Cardiac fibroblast (primary cell): ENCODE measurements at regions not wholly inside any gene's neighbourhood (a gene's known extent, or its start where the extent isn't known, plus 50 kb on each side); places are given as distances from the start of the nearest gene placed in this dataset.
A peak's percentile ranks its signal among the peaks of the same experiment; 100 is the strongest.

Experiments
- DNase-seq, 2 donors: peaks; one replicate each; pipeline versions ENCODE4 v3.0.0 to v3.0.0-alpha.2; 2010; ENCODE audit warnings: low read depth in 2 of 2
- H3K4me3 ChIP-seq, 2 donors: replicated peaks in 1 of 2; 1 replicate in 1 of 2; 2 replicates in 1 of 2; pipeline ENCODE4 v1.5.1; 2011; ENCODE audit warnings: low read depth in 2 of 2, low read length in 2 of 2, mild to moderate bottlenecking in 2 of 2, moderate library complexity in 1 of 2
- CTCF ChIP-seq: IDR thresholded peaks from one replicate; pipeline ENCODE4 v1.5.1; 2011; ENCODE audit warnings: low read depth, mild to moderate bottlenecking, low read length, inconsistent platforms

DNA sequence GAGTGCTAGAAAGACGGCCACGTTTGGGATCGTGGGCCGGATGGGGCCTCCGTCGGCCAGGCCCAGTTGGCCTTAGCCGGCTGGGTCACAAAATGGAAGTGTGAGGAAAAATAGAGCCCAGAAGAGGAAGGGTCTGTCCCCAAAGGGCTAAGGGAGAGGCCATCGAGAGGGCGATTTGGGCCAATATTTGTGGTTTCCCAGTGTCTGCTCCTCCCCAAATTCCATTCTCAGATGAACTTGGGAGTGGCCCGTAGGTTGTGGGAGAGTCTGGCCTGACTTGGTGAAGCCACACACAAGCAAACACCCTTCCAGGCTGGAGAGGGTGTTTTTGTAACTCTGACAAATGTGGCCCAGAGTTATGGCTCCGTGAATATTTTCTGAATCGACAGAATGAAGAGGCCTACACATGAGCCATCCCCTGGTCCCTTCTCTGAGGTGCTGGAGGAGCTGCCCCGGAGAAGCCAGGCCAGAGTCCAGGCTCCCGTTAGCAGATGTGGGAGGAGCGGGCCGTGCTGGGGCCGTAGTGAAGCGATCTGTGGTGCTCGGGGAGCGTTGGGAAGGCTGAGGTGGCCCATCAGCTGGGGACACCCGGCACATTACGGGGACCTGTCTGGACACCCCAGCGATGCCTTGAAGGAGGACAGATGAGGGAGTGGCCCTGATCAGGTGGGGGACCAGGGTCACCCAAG lies 73.5 kb upstream of the PPARA start:
- peak; percentile 62 to 86 for DNase-seq
- no peak for TF ChIP-seq CTCF
- peak overlapping the region; percentile 8 to 72 for H3K4me3 ChIP-seq

- H3K4me3 ChIP-seq: peak overlapping the region in 1 of 2 donors; percentile 72
- peak in 1 of 2 donors; percentile 50 for DNase-seq
- no peak for TF ChIP-seq CTCF
These were observed 72.6 kb upstream of the PPARA start for GRCh38 chr22:46077669-46078099.

- H3K4me3 ChIP-seq: peak overlapping the region; percentile 2 to 72
- TF ChIP-seq CTCF: no peak
- peak; percentile 34 to 88 for DNase-seq
These were observed 71.9 kb upstream of the PPARA start for GRCh38 chr22:46078241-46079092.

- TF ChIP-seq CTCF: no peak
- peak overlapping the region; percentile 2 to 72 for H3K4me3 ChIP-seq
- no peak for DNase-seq
These were observed 71.0 kb upstream of the PPARA start for GRCh38 chr22:46079093-46079860.

DNA sequence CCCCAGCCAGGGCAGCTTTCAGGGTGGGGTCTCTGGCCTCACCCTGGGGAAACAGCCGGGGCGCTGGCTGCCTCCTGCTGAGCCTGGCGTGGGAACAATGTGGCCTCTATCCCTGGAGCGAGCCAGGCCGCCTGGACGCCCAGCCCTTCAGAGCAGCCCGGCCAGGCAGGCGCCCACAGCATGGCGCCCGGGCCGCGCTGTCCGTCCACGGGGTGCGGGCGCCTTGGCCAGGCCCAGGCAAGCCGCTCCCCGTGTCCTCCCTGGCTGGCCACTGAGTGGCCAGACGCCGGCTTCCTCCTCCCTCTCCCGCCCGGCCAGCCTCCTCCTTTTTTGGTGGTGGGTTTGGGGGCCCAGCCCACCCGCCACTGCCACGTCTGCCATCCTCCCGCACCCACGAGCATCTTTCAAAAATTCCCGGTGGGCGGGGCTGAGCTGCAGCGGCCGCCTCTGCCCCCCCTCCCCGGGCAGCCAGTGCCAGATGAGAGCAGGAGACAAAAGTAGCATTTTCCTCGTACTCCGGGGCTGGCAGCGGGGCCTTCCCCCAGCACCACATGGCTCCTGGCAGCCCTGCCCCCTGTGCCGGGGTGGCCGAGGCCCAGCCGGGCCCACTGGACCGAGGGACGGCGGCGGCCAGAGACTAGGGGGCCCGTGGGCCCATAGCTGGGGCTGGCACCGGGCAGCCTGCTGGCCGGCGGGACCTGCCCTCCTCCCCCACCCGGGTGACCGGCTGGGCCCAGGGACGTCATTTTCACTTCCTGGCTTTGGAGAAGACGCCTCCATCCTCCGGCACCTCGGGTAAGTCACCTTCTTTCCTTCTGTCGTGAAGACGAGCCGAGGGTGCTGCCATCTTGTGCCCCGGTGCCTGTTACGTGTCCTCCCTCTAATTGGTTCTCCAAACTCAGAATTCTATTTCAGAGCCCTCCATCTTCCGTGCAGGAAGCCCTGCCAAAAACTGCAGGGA lies 70.2 kb upstream of the PPARA start:
- peak overlapping the region in 1 of 2 donors; percentile 72 for H3K4me3 ChIP-seq
- DNase-seq: peak in 1 of 2 donors; percentile 94
- no peak for TF ChIP-seq CTCF
